ENCODE measurements at regions not wholly inside any gene's neighbourhood (a gene's known extent, or its start where the extent isn't known, plus 50 kb on each side); places are given as distances from the start of the nearest gene placed in this dataset.

DNA sequence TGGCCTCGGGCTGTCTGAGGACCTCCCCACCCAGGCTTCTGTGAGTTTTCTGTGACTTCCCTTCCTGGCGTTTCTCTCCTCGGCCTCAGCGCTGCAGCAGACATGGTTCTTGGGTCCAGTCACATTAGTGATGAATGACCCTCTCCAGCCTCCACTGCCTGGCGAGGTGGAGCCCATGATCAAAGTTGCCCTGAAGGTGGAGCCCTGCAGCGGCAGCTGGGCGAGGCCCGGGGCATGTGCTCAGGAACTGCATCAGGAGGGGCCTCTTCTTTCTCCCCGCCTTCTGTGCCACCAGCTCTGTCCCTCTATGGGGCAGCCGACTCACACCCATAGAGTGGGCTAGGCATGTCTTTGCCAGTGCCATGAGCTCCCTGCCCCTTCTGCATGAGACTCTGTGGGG is 1079.7 kb downstream of the TBC1D22A start:
- TF ChIP-seq POLR2A (IDR thresholded peaks at IDR 0.05) (no peak), POLR2AphosphoS5 (IDR thresholded peaks at IDR 0.05) (no peak), EP300 (IDR thresholded peaks at IDR 0.05) (no peak)
- TF ChIP-seq, protein P1, sequence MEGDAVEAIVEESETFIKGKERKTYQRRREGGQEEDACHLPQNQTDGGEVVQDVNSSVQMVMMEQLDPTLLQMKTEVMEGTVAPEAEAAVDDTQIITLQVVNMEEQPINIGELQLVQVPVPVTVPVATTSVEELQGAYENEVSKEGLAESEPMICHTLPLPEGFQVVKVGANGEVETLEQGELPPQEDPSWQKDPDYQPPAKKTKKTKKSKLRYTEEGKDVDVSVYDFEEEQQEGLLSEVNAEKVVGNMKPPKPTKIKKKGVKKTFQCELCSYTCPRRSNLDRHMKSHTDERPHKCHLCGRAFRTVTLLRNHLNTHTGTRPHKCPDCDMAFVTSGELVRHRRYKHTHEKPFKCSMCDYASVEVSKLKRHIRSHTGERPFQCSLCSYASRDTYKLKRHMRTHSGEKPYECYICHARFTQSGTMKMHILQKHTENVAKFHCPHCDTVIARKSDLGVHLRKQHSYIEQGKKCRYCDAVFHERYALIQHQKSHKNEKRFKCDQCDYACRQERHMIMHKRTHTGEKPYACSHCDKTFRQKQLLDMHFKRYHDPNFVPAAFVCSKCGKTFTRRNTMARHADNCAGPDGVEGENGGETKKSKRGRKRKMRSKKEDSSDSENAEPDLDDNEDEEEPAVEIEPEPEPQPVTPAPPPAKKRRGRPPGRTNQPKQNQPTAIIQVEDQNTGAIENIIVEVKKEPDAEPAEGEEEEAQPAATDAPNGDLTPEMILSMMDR (IDR thresholded peaks at IDR 0.05): no peak
